Right cardiac atrium (tissue), 5 donors: ENCODE measurements at regions not wholly inside any gene's neighbourhood (a gene's known extent, or its start where the extent isn't known, plus 50 kb on each side); places are given as distances from the start of the nearest gene placed in this dataset.
A peak's percentile ranks its signal among the peaks of the same experiment; 100 is the strongest.

Experiments
- ATAC-seq, 2 donors: fragments of 200-7000 bp; cut with Tn5 transposase; one replicate each; pipeline versions ENCODE4 v1.8.0 to v1.9.1; 2020; ENCODE audit warnings: moderate library complexity in 2 of 2, mild to moderate bottlenecking in 1 of 2
- DNase-seq, 3 donors: peaks; one replicate each; pipeline ENCODE4 v3.0.0-alpha.2; 2020
- H3K27ac ChIP-seq: one replicate; pipeline ENCODE4 v1.5.1; 2013; ENCODE audit warnings: mild to moderate bottlenecking, low read length, control low read depth, moderate library complexity
- H3K27me3 ChIP-seq: one replicate; pipeline ENCODE4 v1.6.1; 2013; ENCODE audit not compliant: control insufficient read depth, insufficient read depth
- H3K4me1 ChIP-seq: one replicate; pipeline ENCODE4 v1.6.1; 2013; ENCODE audit warnings: low read length; ENCODE audit not compliant: control insufficient read depth, insufficient read depth
- H3K4me3 ChIP-seq: one replicate; pipeline ENCODE4 v1.5.1; 2013; ENCODE audit warnings: low read length, control low read depth
- H3K9me3 ChIP-seq: one replicate; pipeline ENCODE4 v1.6.1; 2013; ENCODE audit warnings: low read length; ENCODE audit not compliant: control insufficient read depth
- whole genome bisulfite sequencing: extraction: QIAGEN DNeasy Blood & Tissue Kit; methylation state at CpG from one replicate; pipeline ENCODE4 v1.1.7; 2013; 5-methylcytosine and 5-hydroxymethylcytosine counted together
- intact Hi-C, 4 donors: fragments of 100-400 bp; cut with DNase I; formaldehyde crosslinking; loops; one replicate each; pipeline versions ENCODE4 v1.11.0 to v1.14.0; 2022 to 2023
- donor health status: healthy with polysubstance abuse.
- donor health status: DM: no; HTN: yes; CAD: no.
- donor health status: DM: no; HTN: no; CAD: no.
- donor health status: DM: no; HTN: yes; CAD: no; lungs with severe emphysema.
- donor health status: DM: yes; HTN: yes; CAD: no.

GRCh38 chr1:88013485-88013884, 670.6 kb upstream of the PKN2 start:
- DNase-seq: no peak

GRCh38 chr1:88014131-88014530, 669.9 kb upstream of the PKN2 start:
- H3K27ac ChIP-seq: no peak overlapping the region
- intact Hi-C loops: no loop called here
- H3K4me1 ChIP-seq: no peaks in the 10 kb centered on the region
- WGBS: 60% methylated on average over 3 of the region's 3 CpGs
- ATAC-seq: no peak
- H3K4me3 ChIP-seq: no peak overlapping the region
- H3K9me3 ChIP-seq: no peaks in the 10 kb centered on the region
- DNase-seq: no peak
- H3K27me3 ChIP-seq: no peaks in the 10 kb centered on the region

More at GRCh38 chr1:88013485-88013884, 670.6 kb upstream of the PKN2 start:
- intact Hi-C loops: no loop called here
- ATAC-seq: no peak
- no peak overlapping the region for H3K4me3 ChIP-seq
- H3K9me3 ChIP-seq: no peaks in the 10 kb centered on the region
- H3K27ac ChIP-seq: no peak overlapping the region
- no peaks in the 10 kb centered on the region for H3K4me1 ChIP-seq
- H3K27me3 ChIP-seq: no peaks in the 10 kb centered on the region

- Histone ChIP-seq H3K9me3 (no peaks in the 10 kb centered on the region), H3K27ac (no peak overlapping the region), H3K4me3 (no peak overlapping the region), H3K27me3 (no peaks in the 10 kb centered on the region), H3K4me1 (no peaks in the 10 kb centered on the region)
- peak; percentile 57 to 63 for ATAC-seq
- intact Hi-C loops: no loop called here
- peak in 2 of 3 donors; percentile 13 to 68 for DNase-seq
- WGBS: 51% methylated on average over 3 of the region's 3 CpGs
Observed at GRCh38 chr1:88016947-88017346, 667.1 kb upstream of the PKN2 start.

GRCh38 chr1:88021529-88021928, 662.5 kb upstream of the PKN2 start:
- no peaks in the 10 kb centered on the region for H3K27me3 ChIP-seq
- no peaks in the 10 kb centered on the region for H3K4me1 ChIP-seq
- DNase-seq (no peak), ATAC-seq (no peak)
- no peak overlapping the region for H3K4me3 ChIP-seq
- no peak overlapping the region for H3K27ac ChIP-seq
- H3K9me3 ChIP-seq: no peaks in the 10 kb centered on the region
- WGBS: 90% methylated on average over 1 of the region's 1 CpG
- intact Hi-C loops: no loop called here

- WGBS: 73% methylated on average over 4 of the region's 4 CpGs
- ATAC-seq: no peak
- intact Hi-C loops: no loop called here
- no peaks in the 10 kb centered on the region for H3K9me3 ChIP-seq
- H3K27me3 ChIP-seq: no peaks in the 10 kb centered on the region
- no peak for DNase-seq
- no peaks in the 10 kb centered on the region for H3K4me1 ChIP-seq
- no peak overlapping the region for H3K27ac ChIP-seq
- no peak overlapping the region for H3K4me3 ChIP-seq
Observed at GRCh38 chr1:88022516-88022915, 661.6 kb upstream of the PKN2 start.

- Histone ChIP-seq H3K27ac (no peak overlapping the region), H3K4me1 (no peaks in the 10 kb centered on the region), H3K4me3 (no peak overlapping the region), H3K9me3 (no peaks in the 10 kb centered on the region), H3K27me3 (no peaks in the 10 kb centered on the region)
- 57% methylated on average over 2 of the region's 2 CpGs for WGBS
- DNase-seq (no peak), ATAC-seq (peak; percentile 76 to 84)
- intact Hi-C loops: no loop called here
Observed at GRCh38 chr1:88029142-88029541, 654.9 kb upstream of the PKN2 start.

GRCh38 chr1:88029899-88030298, 654.2 kb upstream of the PKN2 start:
- ATAC-seq (no peak), DNase-seq (no peak)
- no peaks in the 10 kb centered on the region for H3K9me3 ChIP-seq
- no peak overlapping the region for H3K4me3 ChIP-seq
- no peaks in the 10 kb centered on the region for H3K27me3 ChIP-seq
- intact Hi-C loops: no loop called here
- H3K4me1 ChIP-seq: no peaks in the 10 kb centered on the region
- no peak overlapping the region for H3K27ac ChIP-seq

- 92% methylated on average over 8 of the region's 8 CpGs for WGBS
- DNase-seq: no peak
- intact Hi-C loops: no loop called here
Observed at GRCh38 chr1:88035578-88035977, 648.5 kb upstream of the PKN2 start.

GRCh38 chr1:88036345-88037014, 647.6 kb upstream of the PKN2 start:
- Histone ChIP-seq H3K27me3 (no peaks in the 10 kb centered on the region), H3K4me1 (no peaks in the 10 kb centered on the region), H3K9me3 (no peaks in the 10 kb centered on the region), H3K4me3 (no peak overlapping the region), H3K27ac (no peak overlapping the region)
- intact Hi-C loops: no loop called here
- WGBS: 73% methylated on average over 12 of the region's 12 CpGs
- peak; percentile 23 to 70 (median 64) for DNase-seq
- ATAC-seq: peak; percentile 49 to 72

More at GRCh38 chr1:88035578-88035977, 648.5 kb upstream of the PKN2 start:
- H3K4me1 ChIP-seq: no peaks in the 10 kb centered on the region
- ATAC-seq: no peak
- H3K27me3 ChIP-seq: no peaks in the 10 kb centered on the region
- no peak overlapping the region for H3K4me3 ChIP-seq
- H3K27ac ChIP-seq: no peak overlapping the region
- no peaks in the 10 kb centered on the region for H3K9me3 ChIP-seq

GRCh38 chr1:88039240-88039639, 644.8 kb upstream of the PKN2 start:
- 79% methylated on average over 1 of the region's 1 CpG for WGBS

GRCh38 chr1:88043834-88044233, 640.2 kb upstream of the PKN2 start:
- Histone ChIP-seq H3K4me3 (no peak overlapping the region), H3K27ac (no peak overlapping the region), H3K4me1 (no peaks in the 10 kb centered on the region), H3K27me3 (no peaks in the 10 kb centered on the region), H3K9me3 (no peaks in the 10 kb centered on the region)
- intact Hi-C loops: no loop called here
- DNase-seq (no peak), ATAC-seq (no peak)

More at GRCh38 chr1:88039240-88039639, 644.8 kb upstream of the PKN2 start:
- intact Hi-C loops: no loop called here
- Histone ChIP-seq H3K4me1 (no peaks in the 10 kb centered on the region), H3K4me3 (no peak overlapping the region), H3K27ac (no peak overlapping the region), H3K27me3 (no peaks in the 10 kb centered on the region), H3K9me3 (no peaks in the 10 kb centered on the region)
- ATAC-seq: no peak
- no peak for DNase-seq

GRCh38 chr1:88052167-88052566, 631.9 kb upstream of the PKN2 start:
- intact Hi-C loops: no loop called here
- DNase-seq (no peak), ATAC-seq (peak in 1 of 2 donors; percentile 45)
- Histone ChIP-seq H3K4me3 (no peak overlapping the region), H3K4me1 (no peaks in the 10 kb centered on the region), H3K27ac (no peak overlapping the region), H3K9me3 (no peaks in the 10 kb centered on the region), H3K27me3 (no peaks in the 10 kb centered on the region)
- 68% methylated on average over 1 of the region's 1 CpG for WGBS
